Keratinocyte (primary cell): ENCODE measurements at regions not wholly inside any gene's neighbourhood (a gene's known extent, or its start where the extent isn't known, plus 50 kb on each side); places are given as distances from the start of the nearest gene placed in this dataset.

Experiments used
- DNase-seq: peaks from one replicate; pipeline ENCODE4 v3.0.0-alpha.2; 2011; ENCODE audit warnings: low read depth, missing footprints, low spot score
- FAIRE-seq: peaks from 2 replicates; lab custom pipeline; 2011; peaks lifted over from hg19 to GRCh38; lab: Jason Lieb, UNC
- H2AFZ ChIP-seq: 2 replicates; pipeline ENCODE4 v1.6.0; 2012; ENCODE audit warnings: low read length, control low read depth, inconsistent platforms; ENCODE audit not compliant: control insufficient read depth
- H3K27ac ChIP-seq: 2 replicates; pipeline ENCODE4 v1.5.1; 2011; ENCODE audit warnings: low read length; ENCODE audit not compliant: control insufficient read depth, insufficient read depth
- H3K27me3 ChIP-seq: 3 replicates; pipeline ENCODE4 v1.6.0; 2011; ENCODE audit warnings: low read length; ENCODE audit not compliant: control insufficient read depth, insufficient read depth; ENCODE audit errors: extremely low read depth
- H3K36me3 ChIP-seq, 2 experiments: 2 replicates in 1 of 2; 3 replicates in 1 of 2; pipeline ENCODE4 v1.5.1; 2011; ENCODE audit warnings: low read length in 2 of 2, mild to moderate bottlenecking in 1 of 2; ENCODE audit not compliant: control insufficient read depth in 2 of 2, insufficient read depth in 2 of 2; ENCODE audit errors: extremely low read depth in 1 of 2
- H3K4me1 ChIP-seq: 3 replicates; pipeline ENCODE4 v1.5.1; 2011; ENCODE audit warnings: low read length; ENCODE audit not compliant: control insufficient read depth, insufficient read depth; ENCODE audit errors: extremely low read depth
- H3K4me2 ChIP-seq: 3 replicates; pipeline ENCODE4 v1.6.0; 2011; ENCODE audit warnings: low read depth, low read length; ENCODE audit not compliant: control insufficient read depth, insufficient read depth; ENCODE audit errors: extremely low read depth
- H3K4me3 ChIP-seq, 3 experiments: fragments of 200-600 bp in 1 of 3; sonication (generic) in 1 of 3; 2 replicates in 2 of 3; 3 replicates in 1 of 3; pipeline ENCODE4 v1.5.1; 2011 to 2016; ENCODE audit warnings: low read length in 3 of 3, mild to moderate bottlenecking in 3 of 3, control low read depth in 2 of 3, inconsistent platforms in 1 of 3, low read depth in 1 of 3, mixed read lengths in 1 of 3, mixed run types in 1 of 3, moderate library complexity in 1 of 3; ENCODE audit not compliant: control insufficient read depth in 2 of 3, insufficient read depth in 2 of 3; ENCODE audit errors: extremely low read depth in 1 of 3
- H3K79me2 ChIP-seq: 2 replicates; pipeline ENCODE4 v1.6.0; 2012; ENCODE audit warnings: low read length; ENCODE audit not compliant: control insufficient read depth, insufficient read depth
- H3K9ac ChIP-seq: 3 replicates; pipeline ENCODE4 v1.6.0; 2011; ENCODE audit warnings: low read length; ENCODE audit not compliant: control insufficient read depth, insufficient read depth; ENCODE audit errors: extremely low read depth
- H3K9me1 ChIP-seq: 3 replicates; pipeline ENCODE4 v1.6.0; 2011; ENCODE audit warnings: low read length; ENCODE audit not compliant: control insufficient read depth, insufficient read depth; ENCODE audit errors: extremely low read depth
- H3K9me3 ChIP-seq: 2 replicates; pipeline ENCODE4 v1.5.1; 2012; ENCODE audit warnings: low read depth, low read length; ENCODE audit not compliant: control insufficient read depth
- H4K20me1 ChIP-seq: 3 replicates; pipeline ENCODE4 v1.6.0; 2011; ENCODE audit warnings: low read length; ENCODE audit not compliant: control insufficient read depth, insufficient read depth; ENCODE audit errors: extremely low read depth
- EZH2 ChIP-seq: IDR thresholded peaks from one replicate; pipeline ENCODE4 v1.6.1; 2012; ENCODE audit warnings: inconsistent platforms, mild to moderate bottlenecking, low read length, moderate library complexity
- dilution Hi-C: fragments of 300-500 bp; cut with MboI; formaldehyde crosslinking; loops from one replicate; pipeline ENCODE4 v1.7.0; 2020; ENCODE audit warnings: low sequenced_read_pairs; ENCODE audit not compliant: extremely low pct_ligation_motif_present
- TF ChIP-seq, protein P1 (sequence below), 3 experiments: IDR thresholded peaks in 1 of 3; conservative IDR thresholded peaks in 1 of 3; optimal IDR thresholded peaks in 1 of 3; 2 replicates in 2 of 3; 3 replicates in 1 of 3; pipeline versions ENCODE3 to v1.5.1; 2011; ENCODE audit warnings: low read length in 3 of 3, mild to moderate bottlenecking in 3 of 3, moderate library complexity in 2 of 3, control low read depth in 1 of 3, inconsistent platforms in 1 of 3; ENCODE audit not compliant: insufficient read depth in 2 of 3; ENCODE audit errors: extremely low read depth in 1 of 3

DNA sequence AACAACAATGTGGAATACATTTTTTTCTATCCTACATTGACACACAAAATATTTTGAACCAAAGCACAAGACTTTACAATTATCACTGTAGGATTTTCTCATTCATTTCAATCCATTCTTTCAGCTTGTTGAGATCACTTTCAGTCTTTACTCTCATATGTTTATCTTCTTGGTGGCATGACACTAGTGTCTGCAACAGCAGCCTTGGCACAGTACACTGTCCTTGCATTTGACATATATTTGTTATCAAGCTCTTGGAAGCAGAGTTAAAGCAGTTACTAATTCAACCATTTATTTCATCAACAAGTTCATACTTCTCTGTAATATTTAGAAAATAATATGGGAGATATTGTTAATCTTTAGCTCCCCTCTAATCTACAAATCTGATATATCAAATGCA, 922.4 kb upstream of the ADGRL2 start:
- Histone ChIP-seq H3K9me1 (no peaks in the 10 kb centered on the region), H3K36me3 (no peaks in the 10 kb centered on the region), H3K27ac (no peak overlapping the region), H3K79me2 (no peaks in the 10 kb centered on the region), H3K9ac (no peak overlapping the region), H3K4me3 (no peak overlapping the region), H3K4me2 (no peak overlapping the region), H4K20me1 (no peaks in the 10 kb centered on the region), H2AFZ (no peak overlapping the region), H3K27me3 (no peaks in the 10 kb centered on the region), H3K9me3 (no peaks in the 10 kb centered on the region), H3K4me1 (no peaks in the 10 kb centered on the region)
- FAIRE-seq (no peak), DNase-seq (no peak)
- dilution Hi-C loops: no loop called here
- no peak for TF ChIP-seq EZH2
- TF ChIP-seq, protein P1, sequence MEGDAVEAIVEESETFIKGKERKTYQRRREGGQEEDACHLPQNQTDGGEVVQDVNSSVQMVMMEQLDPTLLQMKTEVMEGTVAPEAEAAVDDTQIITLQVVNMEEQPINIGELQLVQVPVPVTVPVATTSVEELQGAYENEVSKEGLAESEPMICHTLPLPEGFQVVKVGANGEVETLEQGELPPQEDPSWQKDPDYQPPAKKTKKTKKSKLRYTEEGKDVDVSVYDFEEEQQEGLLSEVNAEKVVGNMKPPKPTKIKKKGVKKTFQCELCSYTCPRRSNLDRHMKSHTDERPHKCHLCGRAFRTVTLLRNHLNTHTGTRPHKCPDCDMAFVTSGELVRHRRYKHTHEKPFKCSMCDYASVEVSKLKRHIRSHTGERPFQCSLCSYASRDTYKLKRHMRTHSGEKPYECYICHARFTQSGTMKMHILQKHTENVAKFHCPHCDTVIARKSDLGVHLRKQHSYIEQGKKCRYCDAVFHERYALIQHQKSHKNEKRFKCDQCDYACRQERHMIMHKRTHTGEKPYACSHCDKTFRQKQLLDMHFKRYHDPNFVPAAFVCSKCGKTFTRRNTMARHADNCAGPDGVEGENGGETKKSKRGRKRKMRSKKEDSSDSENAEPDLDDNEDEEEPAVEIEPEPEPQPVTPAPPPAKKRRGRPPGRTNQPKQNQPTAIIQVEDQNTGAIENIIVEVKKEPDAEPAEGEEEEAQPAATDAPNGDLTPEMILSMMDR (optimal IDR thresholded peaks at IDR 0.05 in 1 of 3, IDR thresholded peaks at IDR 0.05 in 1 of 3, conservative IDR thresholded peaks at IDR 0.05 in 1 of 3; ENCODE audit: extremely low read depth in 1 of 3, insufficient read depth in 2 of 3, low read length in 3 of 3): no peak

DNA sequence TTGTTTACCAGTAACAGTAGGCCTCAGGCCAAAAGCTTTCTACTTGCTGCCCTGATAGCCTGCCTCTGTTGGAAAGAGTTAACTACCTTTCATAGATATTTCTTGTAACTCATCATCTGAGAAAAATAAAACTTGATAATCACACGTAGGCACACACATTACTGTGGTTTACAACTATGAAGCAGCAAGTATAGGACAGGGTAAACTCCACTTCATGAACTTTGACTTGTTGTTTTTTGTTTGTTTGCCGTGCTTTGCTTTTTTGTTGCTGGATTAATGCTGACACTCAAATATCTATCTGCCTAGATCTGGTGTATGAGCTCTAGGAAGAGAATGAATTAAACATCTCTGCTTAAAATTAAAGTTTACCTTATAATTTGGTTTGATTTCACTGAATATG, 924.7 kb upstream of the ADGRL2 start:
- no peak overlapping the region for H3K4me3 ChIP-seq
- H3K4me2 ChIP-seq: no peak overlapping the region
- H3K27ac ChIP-seq: no peak overlapping the region
- no peaks in the 10 kb centered on the region for H3K9me3 ChIP-seq
- no peak overlapping the region for H3K9ac ChIP-seq
- no peaks in the 10 kb centered on the region for H3K4me1 ChIP-seq
- FAIRE-seq: no peak
- H3K36me3 ChIP-seq: no peaks in the 10 kb centered on the region
- H3K9me1 ChIP-seq: no peaks in the 10 kb centered on the region
- TF ChIP-seq, protein P1 (optimal IDR thresholded peaks at IDR 0.05 in 1 of 3, IDR thresholded peaks at IDR 0.05 in 1 of 3, conservative IDR thresholded peaks at IDR 0.05 in 1 of 3; ENCODE audit: extremely low read depth in 1 of 3, insufficient read depth in 2 of 3, low read length in 3 of 3): no peak
- TF ChIP-seq EZH2: no peak
- H2AFZ ChIP-seq: no peak overlapping the region
- DNase-seq: no peak
- no peaks in the 10 kb centered on the region for H3K27me3 ChIP-seq
- no peaks in the 10 kb centered on the region for H3K79me2 ChIP-seq
- dilution Hi-C loops: no loop called here
- no peaks in the 10 kb centered on the region for H4K20me1 ChIP-seq
